ENCODE measurements at regions not wholly inside any gene's neighbourhood (a gene's known extent, or its start where the extent isn't known, plus 50 kb on each side); places are given as distances from the start of the nearest gene placed in this dataset.
A peak's percentile ranks its signal among the peaks of the same experiment; 100 is the strongest.

DNA sequence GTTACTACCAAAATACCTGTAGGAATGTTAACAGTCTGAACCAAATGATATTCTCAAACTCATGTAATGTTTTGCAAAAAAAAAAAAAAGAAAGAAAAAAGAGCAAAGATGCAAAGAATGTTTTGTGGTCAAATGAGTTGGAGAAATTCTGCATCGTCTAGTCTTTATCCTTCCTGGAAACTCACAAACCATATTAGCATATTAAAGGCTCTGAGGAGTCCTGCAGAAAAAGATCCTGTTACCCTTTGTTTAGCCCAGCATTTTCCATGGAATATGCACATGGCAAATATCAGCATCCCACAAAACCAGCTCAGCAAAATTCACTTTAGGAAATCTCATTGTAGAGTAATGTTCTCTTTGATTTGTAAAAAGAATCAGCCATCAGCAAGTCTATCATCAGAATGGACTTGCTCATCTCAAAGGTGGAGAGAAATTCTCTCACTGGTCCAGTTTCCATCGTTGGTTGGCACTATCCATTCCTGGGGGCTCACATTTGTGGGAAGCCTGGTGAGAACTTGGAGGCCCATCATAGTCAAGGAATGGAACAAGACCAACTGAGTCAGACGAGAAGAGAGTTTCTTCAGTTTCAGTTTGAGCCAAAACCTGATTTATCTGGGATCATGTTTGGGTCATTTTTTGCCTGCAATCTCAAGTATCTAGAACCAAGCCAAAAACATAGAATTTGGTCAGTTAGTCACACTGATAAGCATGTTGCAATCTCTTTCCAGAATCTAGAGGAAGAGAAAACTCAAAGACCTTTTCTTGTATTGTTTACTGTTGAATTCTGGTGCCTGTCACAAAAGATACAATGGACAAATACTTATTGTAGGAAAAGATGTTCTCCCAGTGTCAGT lies 129.8 kb downstream of the TBX5 start:
- TF ChIP-seq, protein P1, sequence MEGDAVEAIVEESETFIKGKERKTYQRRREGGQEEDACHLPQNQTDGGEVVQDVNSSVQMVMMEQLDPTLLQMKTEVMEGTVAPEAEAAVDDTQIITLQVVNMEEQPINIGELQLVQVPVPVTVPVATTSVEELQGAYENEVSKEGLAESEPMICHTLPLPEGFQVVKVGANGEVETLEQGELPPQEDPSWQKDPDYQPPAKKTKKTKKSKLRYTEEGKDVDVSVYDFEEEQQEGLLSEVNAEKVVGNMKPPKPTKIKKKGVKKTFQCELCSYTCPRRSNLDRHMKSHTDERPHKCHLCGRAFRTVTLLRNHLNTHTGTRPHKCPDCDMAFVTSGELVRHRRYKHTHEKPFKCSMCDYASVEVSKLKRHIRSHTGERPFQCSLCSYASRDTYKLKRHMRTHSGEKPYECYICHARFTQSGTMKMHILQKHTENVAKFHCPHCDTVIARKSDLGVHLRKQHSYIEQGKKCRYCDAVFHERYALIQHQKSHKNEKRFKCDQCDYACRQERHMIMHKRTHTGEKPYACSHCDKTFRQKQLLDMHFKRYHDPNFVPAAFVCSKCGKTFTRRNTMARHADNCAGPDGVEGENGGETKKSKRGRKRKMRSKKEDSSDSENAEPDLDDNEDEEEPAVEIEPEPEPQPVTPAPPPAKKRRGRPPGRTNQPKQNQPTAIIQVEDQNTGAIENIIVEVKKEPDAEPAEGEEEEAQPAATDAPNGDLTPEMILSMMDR (conservative IDR thresholded peaks at IDR 0.05), result no peak
- Histone ChIP-seq H2BK20ac (ENCODE audit: low read depth, low read length, poor library complexity, severe bottlenecking) (no peak overlapping the region), H4K20me1 (ENCODE audit: control insufficient read depth, insufficient read depth, insufficient read length) (no peaks in the 10 kb centered on the region), H3K27ac (ENCODE audit: insufficient read length, low read depth, low read length) (peak overlapping the region; percentile 53), H3K9ac (ENCODE audit: extremely low read depth, insufficient read length, low read length) (no peak overlapping the region), H2BK120ac (ENCODE audit: low read depth, low read length, poor library complexity, severe bottlenecking) (no peak overlapping the region), H3K79me1 (ENCODE audit: insufficient read depth, low read depth, low read length, poor library complexity, severe bottlenecking) (no peaks in the 10 kb centered on the region), H3K4ac (ENCODE audit: low read depth, low read length) (no peak overlapping the region), H4K8ac (replicated peaks; ENCODE audit: insufficient read length, low read depth, low read length) (no peak overlapping the region), H2AFZ (ENCODE audit: low read length) (no peak overlapping the region), H3K18ac (ENCODE audit: insufficient read length, low read depth, low read length) (no peak overlapping the region), H3K23ac (ENCODE audit: insufficient read length, low read depth, low read length) (no peak overlapping the region), H3K27me3 (ENCODE audit: insufficient read depth, low read length) (no peaks in the 10 kb centered on the region), H3K79me2 (ENCODE audit: insufficient read depth, low read length) (no peaks in the 10 kb centered on the region), H2BK15ac (ENCODE audit: low read depth, low read length) (no peak overlapping the region), H2AK5ac (ENCODE audit: insufficient read length, low read length) (no peak overlapping the region), H3K14ac (ENCODE audit: insufficient read depth, low read length) (no peak overlapping the region), H3K9me3 (ENCODE audit: control insufficient read depth, low read depth, low read length) (no peaks in the 10 kb centered on the region), H4K5ac (ENCODE audit: insufficient read length, low read depth, low read length) (no peak overlapping the region), H3T11ph (ENCODE audit: low read length) (no peak overlapping the region), H3K4me2 (ENCODE audit: insufficient read depth, insufficient read length, low read length) (peak overlapping the region; percentile 3), H4K91ac (ENCODE audit: insufficient read length, low read depth, low read length) (no peak overlapping the region), H2BK12ac (ENCODE audit: insufficient read length, low read depth, low read length) (no peak overlapping the region), H3K23me2 (ENCODE audit: insufficient read length, low read depth, low read length, poor library complexity, severe bottlenecking) (no peaks in the 10 kb centered on the region), H3K4me1 (ENCODE audit: insufficient read depth, low read length) (peaks cover 28% of the 10 kb centered on the region; the same call in 1 of the 2 replicates), H2BK5ac (ENCODE audit: insufficient read length, low read length) (no peak overlapping the region), H3K56ac (ENCODE audit: insufficient read length, low read depth, low read length) (no peak overlapping the region)
- no peak for DNase-seq
- peaks cover 4% of the 10 kb centered on the region; the same call in 1 of the 2 replicates for H3K27me3 Mint-ChIP-seq (ENCODE audit: low read depth)
- H3K4me1 Mint-ChIP-seq, result peaks cover 55 to 59% of the 10 kb centered on the region in 2 experiments
- no CpG with 5 or more reads among the region's 3 CpGs for WGBS (ENCODE audit: extremely low coverage, insufficient read length, low lambda C conversion rate)
- peaks cover 0 to 5% (median 2%) of the 10 kb centered on the region in 3 experiments; a peak in 3 of 7 replicates for H3K36me3 Mint-ChIP-seq (ENCODE audit: insufficient read depth in 1 of 3, low read depth in 3 of 3)
- no peaks in the 10 kb centered on the region; a peak in 3 of 5 replicates for H3K9me3 Mint-ChIP-seq
- peak overlapping the region in 1 of 2 experiments; percentile 14; a peak in 1 of 5 replicates for H3K4me3 Mint-ChIP-seq
- H3K27ac Mint-ChIP-seq, result peak overlapping the region; percentile 23 to 80 (median 67); a peak in 6 of 7 replicates
